ENCODE measurements at regions not wholly inside any gene's neighbourhood (a gene's known extent, or its start where the extent isn't known, plus 50 kb on each side); places are given as distances from the start of the nearest gene placed in this dataset.

DNA sequence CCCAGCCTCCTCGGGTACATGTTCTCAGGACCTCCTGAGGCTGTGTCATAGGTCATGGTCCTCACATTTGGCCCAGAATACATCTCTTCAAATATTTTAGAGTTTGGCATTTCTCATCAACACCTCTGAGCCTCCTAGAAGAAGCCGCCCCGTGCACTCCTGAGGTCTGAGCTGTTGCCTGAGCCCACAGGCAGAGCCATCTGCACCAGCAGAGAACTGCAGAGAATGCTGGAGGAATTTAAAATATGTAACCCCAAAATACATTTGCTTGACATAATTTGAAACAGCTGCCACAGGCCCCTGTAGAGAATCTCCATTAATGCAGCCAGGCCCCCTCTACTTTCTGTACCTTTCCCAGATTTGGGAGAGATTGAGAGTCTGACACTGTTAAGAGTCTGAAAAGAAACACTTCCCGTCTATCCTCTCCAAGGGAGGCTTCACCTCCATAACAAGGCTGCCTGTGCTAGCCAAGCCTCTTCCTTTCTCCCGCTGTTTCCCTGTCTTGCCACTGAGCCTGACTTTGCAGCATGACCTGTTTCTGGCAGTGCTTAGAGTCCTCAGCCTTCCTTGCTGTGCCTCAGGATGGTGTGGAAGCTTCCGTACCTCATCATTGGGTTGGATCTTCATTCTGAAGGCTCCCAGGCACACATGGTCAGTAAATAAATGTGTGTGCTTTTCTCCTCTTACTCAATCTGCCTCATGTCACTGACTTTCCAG is 95.4 kb upstream of the SFSWAP start:
- DNase-seq (no peak), ATAC-seq (no peak)
- no peak overlapping the region for H3K4me3 ChIP-seq
- no peaks in the 10 kb centered on the region for H3K9me3 ChIP-seq
- intact Hi-C loops (cut with DNase I): loop anchor here in 2 of 10 donors (5.0 to 10.0 kb wide), 3 partner anchors 209 to 1448 kb away; partner anchors contain the start of gene MMP17 (in 1 of the 2)
- no peaks in the 10 kb centered on the region for H3K4me1 ChIP-seq
- H3K27me3 ChIP-seq: peaks cover 0 to 77% (median 42%) of the 10 kb centered on the region in 7 donors
- 46 to 48% methylated on average over 6 of the region's 6 CpGs for WGBS, 2 donors
- H3K36me3 ChIP-seq: no peaks in the 10 kb centered on the region
- H3K27ac ChIP-seq: no peak overlapping the region
- TF ChIP-seq, protein P1, sequence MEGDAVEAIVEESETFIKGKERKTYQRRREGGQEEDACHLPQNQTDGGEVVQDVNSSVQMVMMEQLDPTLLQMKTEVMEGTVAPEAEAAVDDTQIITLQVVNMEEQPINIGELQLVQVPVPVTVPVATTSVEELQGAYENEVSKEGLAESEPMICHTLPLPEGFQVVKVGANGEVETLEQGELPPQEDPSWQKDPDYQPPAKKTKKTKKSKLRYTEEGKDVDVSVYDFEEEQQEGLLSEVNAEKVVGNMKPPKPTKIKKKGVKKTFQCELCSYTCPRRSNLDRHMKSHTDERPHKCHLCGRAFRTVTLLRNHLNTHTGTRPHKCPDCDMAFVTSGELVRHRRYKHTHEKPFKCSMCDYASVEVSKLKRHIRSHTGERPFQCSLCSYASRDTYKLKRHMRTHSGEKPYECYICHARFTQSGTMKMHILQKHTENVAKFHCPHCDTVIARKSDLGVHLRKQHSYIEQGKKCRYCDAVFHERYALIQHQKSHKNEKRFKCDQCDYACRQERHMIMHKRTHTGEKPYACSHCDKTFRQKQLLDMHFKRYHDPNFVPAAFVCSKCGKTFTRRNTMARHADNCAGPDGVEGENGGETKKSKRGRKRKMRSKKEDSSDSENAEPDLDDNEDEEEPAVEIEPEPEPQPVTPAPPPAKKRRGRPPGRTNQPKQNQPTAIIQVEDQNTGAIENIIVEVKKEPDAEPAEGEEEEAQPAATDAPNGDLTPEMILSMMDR (IDR thresholded peaks at IDR 0.05): no peak

DNA sequence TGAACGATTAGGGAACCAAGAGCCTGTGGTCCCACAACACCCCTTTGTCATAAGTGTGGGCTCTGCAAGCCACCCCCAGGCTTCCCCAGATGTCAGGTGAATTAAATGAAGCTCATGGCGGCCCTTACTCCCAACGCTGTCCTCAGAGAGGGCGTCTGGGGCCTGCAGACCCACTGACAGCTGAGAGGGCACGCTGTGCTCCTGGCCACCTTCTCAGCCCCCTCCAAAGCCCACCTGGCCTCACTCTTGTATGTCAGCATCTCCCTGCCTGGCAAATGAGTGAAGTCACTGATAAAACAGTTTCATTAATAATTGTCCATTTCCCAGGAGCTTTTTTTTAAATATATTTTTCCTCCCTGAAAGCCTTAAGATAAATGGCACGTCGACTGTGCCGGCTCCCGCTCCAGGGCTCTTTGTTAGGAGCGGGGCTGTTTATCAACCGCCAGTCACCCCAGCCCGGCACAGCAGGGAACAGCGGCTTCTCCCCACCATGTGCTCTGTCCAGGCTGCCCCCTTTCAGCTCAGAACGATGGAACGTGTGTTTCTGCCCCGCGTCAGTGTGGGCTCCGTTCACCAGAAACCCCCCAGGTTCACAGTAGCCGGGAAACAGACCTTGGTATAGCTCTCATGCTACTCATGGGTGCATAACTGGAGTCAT is 94.7 kb upstream of the SFSWAP start:
- Histone ChIP-seq H3K4me3 (no peak overlapping the region), H3K27me3 (peaks cover 0 to 78% (median 49%) of the 10 kb centered on the region in 7 donors), H3K4me1 (no peaks in the 10 kb centered on the region), H3K27ac (no peak overlapping the region), H3K9me3 (no peaks in the 10 kb centered on the region), H3K36me3 (no peaks in the 10 kb centered on the region)
- WGBS, 2 donors: 53% methylated on average over 19 of the region's 19 CpGs
- DNase-seq: no peak
- TF ChIP-seq, protein P1 (IDR thresholded peaks at IDR 0.05): no peak
- intact Hi-C loops (cut with DNase I): loop anchor here in 2 of 10 donors (5.0 to 10.0 kb wide), 3 partner anchors 209 to 1449 kb away; partner anchors contain the start of gene MMP17 (in 1 of the 2)
- ATAC-seq: no peak

DNA sequence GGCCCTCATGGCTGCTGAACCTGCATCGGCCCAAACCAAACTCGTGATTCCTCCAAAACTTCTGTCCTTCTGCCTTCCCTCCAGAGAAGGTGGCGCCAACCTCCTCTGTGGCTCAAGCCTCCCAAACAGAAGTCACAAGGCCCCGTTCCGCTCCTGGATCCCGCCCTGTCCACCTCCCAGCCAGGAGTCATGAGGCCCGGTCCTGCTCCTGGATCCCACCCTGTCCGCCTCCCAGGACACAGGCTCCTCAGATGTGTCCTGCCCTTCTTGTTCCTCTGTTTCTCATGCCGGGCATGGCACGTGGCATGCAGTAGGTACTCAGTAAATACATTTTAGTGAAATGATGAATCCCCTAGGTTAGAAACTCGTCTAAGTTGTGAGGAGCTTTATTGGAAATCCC is 94.2 kb upstream of the SFSWAP start:
- intact Hi-C loops (cut with DNase I): loop anchor here in 2 of 10 donors (5.0 to 10.0 kb wide), 3 partner anchors 208 to 1449 kb away; partner anchors contain the start of gene MMP17 (in 1 of the 2)

DNA sequence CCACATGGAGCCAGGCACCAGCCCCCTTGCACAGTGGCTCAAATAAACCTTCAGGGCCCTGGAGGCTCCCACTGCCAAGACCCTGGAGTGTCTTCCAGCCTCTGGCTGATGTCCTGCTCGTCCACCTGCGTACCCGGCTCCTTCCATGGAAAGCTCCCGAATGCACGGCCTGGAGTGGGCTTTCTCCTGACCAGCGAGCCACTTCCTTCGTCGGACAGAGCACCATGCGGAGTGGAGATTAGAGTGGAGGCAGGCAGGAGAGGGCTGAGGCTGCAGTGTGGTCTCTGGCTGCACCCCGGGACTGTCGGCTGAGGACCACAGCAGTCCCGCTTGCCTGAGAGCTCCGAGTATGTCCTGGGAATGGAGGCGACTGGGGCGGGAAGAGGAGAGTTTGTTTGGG is 93.7 kb upstream of the SFSWAP start:
- Histone ChIP-seq H3K4me1 (no peaks in the 10 kb centered on the region), H3K27ac (no peak overlapping the region), H3K9me3 (no peaks in the 10 kb centered on the region), H3K4me3 (no peak overlapping the region), H3K36me3 (no peaks in the 10 kb centered on the region), H3K27me3 (peaks cover 0 to 80% (median 54%) of the 10 kb centered on the region in 7 donors)
- 88 to 92% methylated on average over 15 of the region's 15 CpGs for WGBS, 2 donors
- ATAC-seq (no peak), DNase-seq (no peak)
- TF ChIP-seq, protein P1 (IDR thresholded peaks at IDR 0.05): no peak
- intact Hi-C loops (cut with DNase I): loop anchor here in 2 of 10 donors (5.0 to 10.0 kb wide), 3 partner anchors 208 to 1450 kb away; partner anchors contain the start of gene MMP17 (in 1 of the 2)

More for the DNA sequence above, 94.2 kb upstream of the SFSWAP start:
- H3K36me3 ChIP-seq: no peaks in the 10 kb centered on the region
- TF ChIP-seq, protein P1 (IDR thresholded peaks at IDR 0.05): no peak
- peaks cover 0 to 78% (median 52%) of the 10 kb centered on the region in 7 donors for H3K27me3 ChIP-seq
- ATAC-seq: no peak
- H3K4me3 ChIP-seq: no peak overlapping the region
- H3K27ac ChIP-seq: no peak overlapping the region
- WGBS, 2 donors: 74 to 76% methylated on average over 11 of the region's 11 CpGs
- DNase-seq: no peak
- no peaks in the 10 kb centered on the region for H3K4me1 ChIP-seq
- H3K9me3 ChIP-seq: no peaks in the 10 kb centered on the region
